H9 (cell line): ENCODE measurements at regions not wholly inside any gene's neighbourhood (a gene's known extent, or its start where the extent isn't known, plus 50 kb on each side); places are given as distances from the start of the nearest gene placed in this dataset.

ENCODE experiments used
- DNase-seq: peaks from one replicate; pipeline ENCODE4 v3.0.0-alpha.2; 2017
- H2AFZ ChIP-seq: one replicate; pipeline ENCODE4 v1.6.1; 2013; ENCODE audit warnings: mild to moderate bottlenecking, low read length, control low read depth, moderate library complexity
- H2AK5ac ChIP-seq: 2 replicates; pipeline ENCODE4 v1.6.1; 2013; ENCODE audit warnings: low read length, control low read depth, mixed read lengths; ENCODE audit not compliant: insufficient read length
- H2BK120ac ChIP-seq: one replicate; pipeline ENCODE4 v1.6.1; 2013; ENCODE audit warnings: low read depth, mild to moderate bottlenecking, low read length, control low read depth, inconsistent platforms; ENCODE audit not compliant: poor library complexity, severe bottlenecking
- H2BK12ac ChIP-seq: 2 replicates; pipeline ENCODE4 v1.6.1; 2013; ENCODE audit warnings: low read length, control low read depth, mixed read lengths, low read depth; ENCODE audit not compliant: insufficient read length
- H2BK15ac ChIP-seq: 2 replicates; pipeline ENCODE4 v1.6.1; 2013; ENCODE audit warnings: low read depth, low read length, control low read depth
- H2BK20ac ChIP-seq: one replicate; pipeline ENCODE4 v1.6.1; 2013; ENCODE audit warnings: low read depth, mild to moderate bottlenecking, low read length, control low read depth, inconsistent platforms; ENCODE audit not compliant: poor library complexity, severe bottlenecking
- H2BK5ac ChIP-seq: 2 replicates; pipeline ENCODE4 v1.6.1; 2013; ENCODE audit warnings: low read length, control low read depth, mixed read lengths; ENCODE audit not compliant: insufficient read length
- H3K14ac ChIP-seq: 2 replicates; pipeline ENCODE4 v1.6.1; 2013; ENCODE audit warnings: low read length, control low read depth; ENCODE audit not compliant: insufficient read depth
- H3K18ac ChIP-seq: 2 replicates; pipeline ENCODE4 v1.6.1; 2013; ENCODE audit warnings: low read depth, mild to moderate bottlenecking, mixed read lengths, low read length, control low read depth; ENCODE audit not compliant: insufficient read length
- H3K23ac ChIP-seq: 2 replicates; pipeline ENCODE4 v1.6.1; 2013; ENCODE audit warnings: low read length, control low read depth, mixed read lengths, low read depth; ENCODE audit not compliant: insufficient read length
- H3K23me2 ChIP-seq: 2 replicates; pipeline ENCODE4 v1.6.1; 2013; ENCODE audit warnings: low read depth, mild to moderate bottlenecking, mixed read lengths, low read length, control low read depth; ENCODE audit not compliant: insufficient read length, poor library complexity, severe bottlenecking
- H3K27ac ChIP-seq: 2 replicates; pipeline ENCODE4 v1.5.1; 2013; ENCODE audit warnings: low read length, control low read depth, mixed read lengths, low read depth; ENCODE audit not compliant: insufficient read length
- H3K27me3 ChIP-seq: 2 replicates; pipeline ENCODE4 v1.6.1; 2013; ENCODE audit warnings: low read length, control low read depth, inconsistent platforms; ENCODE audit not compliant: insufficient read depth
- H3K4ac ChIP-seq: 2 replicates; pipeline ENCODE4 v1.6.1; 2013; ENCODE audit warnings: low read depth, mild to moderate bottlenecking, control low read depth, inconsistent platforms, low read length, moderate library complexity
- H3K4me1 ChIP-seq: 2 replicates; pipeline ENCODE4 v1.6.1; 2013; ENCODE audit warnings: low read length, control low read depth, inconsistent platforms; ENCODE audit not compliant: insufficient read depth
- H3K4me2 ChIP-seq: 2 replicates; pipeline ENCODE4 v1.6.1; 2013; ENCODE audit warnings: low read length, control low read depth, mixed read lengths; ENCODE audit not compliant: insufficient read length, insufficient read depth
- H3K56ac ChIP-seq: 2 replicates; pipeline ENCODE4 v1.6.1; 2013; ENCODE audit warnings: low read depth, mild to moderate bottlenecking, mixed read lengths, low read length, control low read depth; ENCODE audit not compliant: insufficient read length
- H3K79me1 ChIP-seq: 2 replicates; pipeline ENCODE4 v1.6.1; 2013; ENCODE audit warnings: low read depth, mild to moderate bottlenecking, moderate library complexity, low read length, control low read depth, inconsistent platforms; ENCODE audit not compliant: insufficient read depth, poor library complexity, severe bottlenecking
- H3K79me2 ChIP-seq: 2 replicates; pipeline ENCODE4 v1.6.1; 2013; ENCODE audit warnings: low read length, control low read depth, inconsistent platforms; ENCODE audit not compliant: insufficient read depth
- H3K9ac ChIP-seq: 2 replicates; pipeline ENCODE4 v1.6.1; 2013; ENCODE audit warnings: low read length, control low read depth, mixed read lengths; ENCODE audit not compliant: insufficient read length; ENCODE audit errors: extremely low read depth
- H3K9me3 ChIP-seq: one replicate; pipeline ENCODE4 v1.6.1; 2013; ENCODE audit warnings: low read depth, low read length, inconsistent platforms; ENCODE audit not compliant: control insufficient read depth
- H3T11ph ChIP-seq: one replicate; pipeline ENCODE4 v1.6.1; 2013; ENCODE audit warnings: mild to moderate bottlenecking, low read length, control low read depth, inconsistent platforms
- H4K20me1 ChIP-seq: one replicate; pipeline ENCODE4 v1.6.1; 2013; ENCODE audit not compliant: control insufficient read depth, insufficient read length, insufficient read depth
- H4K5ac ChIP-seq: 2 replicates; pipeline ENCODE4 v1.6.1; 2013; ENCODE audit warnings: low read depth, mild to moderate bottlenecking, mixed read lengths, low read length, control low read depth; ENCODE audit not compliant: insufficient read length
- H4K8ac ChIP-seq: replicated peaks from 2 replicates; pipeline ENCODE4 v1.6.1; 2013; ENCODE audit warnings: low read length, control low read depth, mixed read lengths, low read depth; ENCODE audit not compliant: insufficient read length
- H4K91ac ChIP-seq: 2 replicates; pipeline ENCODE4 v1.6.1; 2013; ENCODE audit warnings: low read depth, mild to moderate bottlenecking, moderate library complexity, mixed read lengths, low read length, control low read depth; ENCODE audit not compliant: insufficient read length
- H3K27ac Mint-ChIP-seq, 3 experiments: 2 replicates in 2 of 3; 3 replicates in 1 of 3; pipeline ENCODE4 v1.8.0; 2020 to 2021; ENCODE audit warnings: mixed read lengths in 3 of 3, mild to moderate bottlenecking in 1 of 3, moderate library complexity in 1 of 3
- H3K27me3 Mint-ChIP-seq: 2 replicates; pipeline ENCODE4 v1.8.0; 2021; ENCODE audit warnings: low read depth, mild to moderate bottlenecking, moderate library complexity, mixed read lengths
- H3K36me3 Mint-ChIP-seq, 3 experiments: 2 replicates in 2 of 3; 3 replicates in 1 of 3; pipeline ENCODE4 v1.8.0; 2020 to 2021; ENCODE audit warnings: low read depth in 3 of 3, mixed read lengths in 3 of 3; ENCODE audit not compliant: insufficient read depth in 1 of 3
- H3K4me1 Mint-ChIP-seq, 2 experiments: 2 replicates each; pipeline ENCODE4 v1.8.0; 2020; ENCODE audit warnings: mixed read lengths in 2 of 2
- H3K4me3 Mint-ChIP-seq, 2 experiments: 2 replicates in 1 of 2; 3 replicates in 1 of 2; pipeline ENCODE4 v1.8.0; 2020 to 2021; ENCODE audit warnings: mild to moderate bottlenecking in 2 of 2, mixed read lengths in 2 of 2, moderate library complexity in 1 of 2
- H3K9me3 Mint-ChIP-seq, 2 experiments: 2 replicates in 1 of 2; 3 replicates in 1 of 2; pipeline ENCODE4 v1.8.0; 2020; ENCODE audit warnings: mild to moderate bottlenecking in 2 of 2, mixed read lengths in 2 of 2, moderate library complexity in 1 of 2
- CTCF ChIP-seq: fragments of 200-600 bp; sonication (generic); conservative IDR thresholded peaks from 3 replicates; pipeline ENCODE4 v1.8.0; 2021; ENCODE audit warnings: antibody characterized with exemption, mild to moderate bottlenecking
- WGBS: extraction: QIAGEN DNeasy Blood & Tissue Kit; methylation state at CpG from one replicate; pipeline ENCODE4 v1.1.7; 2013; ENCODE audit warnings: missing lambda C conversion rate, low lambda C conversion rate, mixed read lengths; ENCODE audit not compliant: insufficient read length; ENCODE audit errors: extremely low coverage; 5-methylcytosine and 5-hydroxymethylcytosine counted together

GRCh38 chr3:147924755-147925154 is 515.6 kb downstream of the ZIC1 start:
- H3K27me3 ChIP-seq: no peaks in the 10 kb centered on the region
- H2BK20ac ChIP-seq: no peak overlapping the region
- no peak overlapping the region for H3K27ac ChIP-seq
- no peak overlapping the region for H3K56ac ChIP-seq
- no peaks in the 10 kb centered on the region for H3K4me1 ChIP-seq
- H4K91ac ChIP-seq: no peak overlapping the region
- H3K4me1 Mint-ChIP-seq: peaks cover 2% of the 10 kb centered on the region in 2 experiments; a peak in 3 of 4 replicates
- H3K9me3 Mint-ChIP-seq: no peaks in the 10 kb centered on the region
- no peak overlapping the region for H2BK12ac ChIP-seq
- no peak overlapping the region for H4K8ac ChIP-seq
- no peak overlapping the region for H3K4me2 ChIP-seq
- no peak for DNase-seq
- H2BK15ac ChIP-seq: no peak overlapping the region
- H3K14ac ChIP-seq: no peak overlapping the region
- H2BK120ac ChIP-seq: no peak overlapping the region
- H3K36me3 Mint-ChIP-seq: peaks cover 0 to 2% (median 0%) of the 10 kb centered on the region in 3 experiments; a peak in 1 of 7 replicates
- WGBS: no CpG with 5 or more reads among the region's 1 CpG
- no peaks in the 10 kb centered on the region for H3K27me3 Mint-ChIP-seq
- no peaks in the 10 kb centered on the region for H3K23me2 ChIP-seq
- H3T11ph ChIP-seq: no peak overlapping the region
- no peak overlapping the region for H2AFZ ChIP-seq
- no peak overlapping the region for H3K4me3 Mint-ChIP-seq
- no peak overlapping the region for H3K18ac ChIP-seq
- no peak overlapping the region for H2BK5ac ChIP-seq
- no peak overlapping the region for H3K23ac ChIP-seq
- H3K9me3 ChIP-seq: no peaks in the 10 kb centered on the region
- H3K79me1 ChIP-seq: no peaks in the 10 kb centered on the region
- H3K79me2 ChIP-seq: no peaks in the 10 kb centered on the region
- no peak overlapping the region for H3K9ac ChIP-seq
- H3K4ac ChIP-seq: no peak overlapping the region
- no peak for TF ChIP-seq CTCF
- peak overlapping the region in 1 of 3 experiments; percentile 26; a peak in 1 of 7 replicates for H3K27ac Mint-ChIP-seq
- no peaks in the 10 kb centered on the region for H4K20me1 ChIP-seq
- H4K5ac ChIP-seq: no peak overlapping the region
- no peak overlapping the region for H2AK5ac ChIP-seq
